GM04504 (cell line): ENCODE measurements at regions not wholly inside any gene's neighbourhood (a gene's known extent, or its start where the extent isn't known, plus 50 kb on each side); places are given as distances from the start of the nearest gene placed in this dataset.

Experiments
- DNase-seq: peaks from one replicate; pipeline ENCODE4 v3.0.0-alpha.2; 2012; ENCODE audit warnings: low read depth

DNA sequence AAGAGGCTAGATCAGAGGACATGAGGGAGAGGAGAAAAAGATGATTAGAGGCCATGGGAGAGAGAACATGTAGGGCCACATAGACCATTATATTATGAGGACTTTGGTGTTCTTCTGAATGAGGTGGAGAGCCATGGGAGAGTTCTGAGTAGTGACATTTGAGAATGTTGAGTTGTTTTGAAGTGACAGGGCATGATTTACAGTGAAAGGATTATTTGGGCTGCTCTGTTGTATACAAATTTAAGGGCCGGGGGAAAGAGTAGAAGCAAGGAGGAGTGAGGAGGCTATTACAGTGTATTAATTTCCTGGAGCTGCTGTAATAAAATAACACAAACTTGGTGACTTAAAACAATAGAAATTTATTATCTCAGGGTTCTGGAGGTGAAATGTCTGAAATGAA is 102.5 kb upstream of the RGS4 start:
- no peak for DNase-seq

DNA sequence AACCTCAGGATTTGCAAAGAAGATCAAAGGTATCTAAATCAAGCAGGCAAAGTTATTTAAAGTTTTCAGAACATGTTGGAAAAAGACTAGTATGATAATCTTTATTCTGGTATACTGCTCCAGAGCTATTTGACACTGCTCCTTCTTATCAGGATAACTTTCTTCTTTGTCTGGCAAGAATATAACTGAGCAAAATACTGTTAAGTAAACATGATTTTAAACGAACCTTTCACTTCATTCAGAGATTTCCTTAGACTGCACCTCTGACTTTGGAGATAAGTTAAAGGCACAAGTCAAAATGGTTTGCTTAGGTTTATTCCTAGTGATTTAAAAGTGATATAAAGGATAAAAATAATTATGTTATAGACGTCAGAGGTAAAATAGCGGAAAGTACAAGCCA is 103.9 kb upstream of the CCDC190 start:
- DNase-seq = no peak

DNA sequence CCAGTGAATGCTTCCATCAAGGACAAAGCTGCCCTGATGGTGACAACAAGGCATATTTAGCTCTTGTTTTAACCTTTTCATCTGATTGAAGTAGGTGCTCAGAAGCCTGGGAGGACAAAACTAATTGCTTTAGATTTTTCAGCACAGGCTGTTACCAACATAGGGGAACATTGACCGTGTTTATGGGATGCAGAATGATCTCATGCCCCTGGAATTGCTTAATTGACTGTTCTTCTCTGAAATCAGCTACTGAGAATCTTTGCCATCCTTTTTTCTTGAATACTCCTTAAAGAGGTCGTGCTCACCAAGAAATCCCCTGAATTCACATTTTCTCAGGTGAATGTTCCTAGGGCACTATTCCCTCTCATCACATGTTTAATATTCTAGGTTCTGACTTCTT is 95.9 kb upstream of the CCDC190 start:
- DNase-seq = no peak

DNA sequence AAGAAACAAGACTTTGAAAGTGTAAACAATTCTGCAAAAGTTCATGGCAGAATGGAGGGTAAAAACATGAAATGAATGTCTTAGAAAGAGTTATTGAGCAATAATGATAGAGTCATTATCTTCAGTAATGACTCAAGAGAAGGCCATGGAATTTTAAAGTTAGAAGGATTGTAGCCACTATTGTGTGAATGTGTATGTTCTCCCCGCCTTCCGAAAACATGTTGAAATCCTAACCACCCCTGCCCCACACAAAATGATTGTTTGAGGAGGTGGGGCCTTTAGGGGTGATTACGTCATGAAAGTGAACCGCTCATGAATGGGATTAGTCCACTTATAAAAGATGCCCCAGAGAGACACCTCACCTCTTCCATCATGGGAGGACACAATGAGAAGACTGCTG is 93.8 kb upstream of the CCDC190 start:
- no peak for DNase-seq

DNA sequence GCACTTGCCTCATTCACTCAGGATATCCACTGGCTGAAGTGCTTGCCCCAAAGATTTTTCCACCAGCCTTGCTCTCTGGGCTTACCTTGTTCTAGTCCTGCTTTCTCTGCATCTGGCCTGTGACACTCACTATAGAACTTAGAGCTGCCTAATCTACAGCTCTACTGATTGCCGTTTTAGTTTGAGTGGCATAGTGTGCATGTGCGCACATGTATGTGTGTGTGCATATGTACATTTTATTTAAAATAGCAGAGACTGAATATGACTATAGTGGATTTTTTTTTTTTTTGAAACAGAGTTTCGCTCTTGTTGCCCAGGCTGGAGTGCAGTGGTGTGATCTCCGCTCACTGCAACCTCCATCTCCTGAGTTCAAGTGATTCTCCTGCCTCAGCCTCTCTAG is 92.0 kb upstream of the CCDC190 start:
- DNase-seq = no peak

DNA sequence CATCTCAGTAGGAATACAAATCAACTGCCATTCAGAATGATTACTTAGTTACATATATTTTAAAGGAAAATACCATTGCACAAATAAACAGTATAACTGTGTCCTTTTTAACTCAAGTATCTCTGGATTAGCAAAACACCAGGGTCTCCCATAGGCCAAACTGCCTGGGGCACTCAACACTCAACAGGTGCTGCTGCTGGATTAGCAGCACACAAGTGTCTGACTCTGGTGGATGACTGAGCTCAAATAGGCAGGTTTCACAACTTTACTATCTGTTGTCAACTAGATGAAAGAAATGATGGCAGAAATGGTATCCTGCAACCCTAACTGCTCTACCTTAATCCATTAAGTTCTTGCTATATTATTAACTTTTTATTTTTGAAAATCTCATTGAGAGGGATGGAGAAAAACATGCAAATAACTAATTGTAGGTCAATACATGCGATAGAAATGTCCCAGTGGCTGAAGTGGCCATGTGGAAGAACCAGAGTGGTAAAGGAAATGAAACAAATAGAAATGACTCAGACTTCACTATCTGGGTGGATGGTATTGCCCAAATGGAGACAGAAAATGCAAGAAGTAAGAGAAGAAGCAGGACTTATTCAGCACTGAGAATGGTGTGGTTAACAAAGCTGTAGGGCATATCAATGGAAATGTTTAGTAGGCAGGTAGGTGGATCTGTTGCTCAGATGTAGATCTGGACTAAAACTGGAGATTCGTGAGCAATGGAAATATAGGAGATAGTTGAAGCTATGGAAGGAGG is 90.8 kb upstream of the CCDC190 start:
- no peak for DNase-seq

DNA sequence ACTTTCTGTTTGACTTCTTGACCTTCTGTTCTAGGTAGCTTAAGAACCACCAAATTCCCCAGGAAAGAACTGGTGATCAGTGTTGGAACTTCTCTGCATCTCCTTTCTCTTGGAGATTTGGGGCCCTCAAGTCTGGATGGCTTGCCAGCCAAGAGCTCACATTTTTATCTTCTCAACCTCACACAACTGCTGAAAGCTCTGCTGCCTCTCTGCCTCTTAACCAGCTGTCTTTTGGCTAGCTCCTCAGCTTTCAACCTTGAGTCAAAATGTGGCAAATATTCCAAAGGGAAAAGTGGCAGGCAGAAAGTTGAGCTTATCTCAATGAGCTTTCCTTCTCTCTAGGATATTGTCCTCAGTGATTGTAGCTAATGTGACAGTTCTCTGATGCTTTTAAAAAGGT is 89.2 kb upstream of the CCDC190 start:
- DNase-seq = no peak

DNA sequence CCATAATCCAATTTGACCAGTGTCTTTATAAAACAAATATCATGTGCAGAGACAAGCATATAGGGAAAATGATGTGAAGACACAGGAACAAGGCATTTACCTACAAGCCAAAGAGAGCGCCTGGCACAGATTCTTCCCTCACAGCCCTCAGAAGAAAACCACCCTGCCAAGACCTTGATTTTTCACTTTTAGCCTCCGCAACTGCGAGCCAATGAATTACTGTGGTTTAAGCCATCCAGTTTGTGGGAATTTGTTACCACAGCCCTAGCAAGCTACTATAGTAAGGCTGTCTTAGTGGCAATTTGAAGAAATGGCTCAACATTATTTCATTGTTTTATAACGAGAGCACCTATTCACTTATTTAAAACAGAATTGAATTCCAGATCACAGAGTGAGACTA is 85.7 kb upstream of the CCDC190 start:
- no peak for DNase-seq

DNA sequence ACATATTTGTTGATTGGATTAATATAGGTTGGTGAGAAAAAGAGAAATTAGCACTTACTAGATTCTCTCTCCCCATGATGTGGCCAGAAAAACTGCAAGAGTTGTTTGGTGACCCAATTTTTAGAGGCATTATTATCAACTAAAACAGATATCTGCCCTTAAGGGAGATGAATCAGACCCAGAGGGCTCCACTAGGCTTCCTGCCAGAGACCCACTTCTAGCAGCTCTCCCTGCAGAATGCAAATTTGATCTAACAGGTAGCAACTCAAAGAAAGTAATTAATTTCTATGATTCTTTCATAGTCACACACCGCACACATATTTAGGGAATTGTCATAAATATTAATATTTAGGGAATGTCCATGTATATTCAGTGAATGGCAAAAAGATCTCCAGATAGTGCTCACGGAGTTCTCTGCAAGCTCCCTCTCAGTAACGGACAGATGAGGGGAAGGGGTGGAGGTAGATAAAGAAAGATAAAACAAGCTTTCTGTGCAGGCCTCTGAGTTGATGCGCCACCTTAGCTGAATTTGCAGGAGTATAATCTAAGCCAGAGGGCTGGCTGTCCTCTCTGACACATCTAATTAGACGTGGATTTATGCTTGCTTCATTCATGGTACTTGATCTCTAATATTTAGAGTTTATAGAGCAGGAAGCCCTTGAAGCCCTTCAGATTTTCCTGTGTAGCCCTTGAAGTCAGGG is 84.1 kb upstream of the CCDC190 start:
- DNase-seq = no peak

DNA sequence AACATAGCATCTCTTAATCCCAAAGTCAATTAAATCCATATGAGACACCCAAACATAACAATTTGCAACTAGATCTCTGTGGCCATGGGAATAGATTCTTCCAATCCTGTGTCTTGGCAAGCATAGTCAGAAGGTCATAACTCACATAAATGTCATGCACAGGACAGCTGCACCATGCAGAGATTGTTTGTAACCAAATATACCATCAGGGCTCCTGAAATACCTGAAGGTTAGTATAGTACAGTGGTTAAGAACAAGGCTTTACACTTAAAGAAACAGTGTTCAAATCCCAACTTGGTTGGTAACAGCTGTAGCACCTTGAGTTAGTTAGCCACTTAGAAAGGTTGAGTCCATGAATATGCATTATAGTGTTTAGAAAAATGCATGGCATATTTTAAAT is 82.6 kb upstream of the CCDC190 start:
- DNase-seq = no peak

DNA sequence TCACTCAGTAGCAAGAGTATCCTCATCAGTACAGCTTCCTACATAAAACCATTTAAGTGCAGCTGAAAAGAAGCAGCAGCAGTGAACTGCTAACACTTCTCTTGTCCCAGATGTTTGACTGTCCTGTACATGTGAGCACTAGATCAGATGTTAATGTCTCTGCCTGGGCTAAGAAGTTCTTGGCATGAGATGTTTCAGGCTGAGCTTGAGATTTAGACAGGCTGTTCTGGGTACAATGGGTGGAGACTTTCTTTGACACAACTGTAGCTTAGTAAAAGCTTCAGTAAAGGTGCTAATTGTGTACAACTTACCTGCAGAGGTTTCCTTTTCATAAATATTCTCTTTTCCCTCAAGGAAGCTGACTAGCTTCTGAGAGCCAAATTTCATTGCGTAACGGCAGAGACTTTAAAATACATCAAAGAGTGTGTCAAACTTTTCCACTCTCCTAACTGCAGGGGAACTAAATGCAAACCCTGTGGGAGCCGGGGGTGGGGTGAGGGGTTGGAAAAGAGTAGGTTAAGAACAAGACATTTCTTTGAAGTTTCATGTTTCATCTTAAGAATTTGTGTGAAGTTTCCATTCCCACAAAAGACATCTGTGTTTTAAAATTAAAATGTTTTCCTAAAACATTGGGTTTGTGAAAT is 82.1 kb upstream of the CCDC190 start:
- no peak for DNase-seq

DNA sequence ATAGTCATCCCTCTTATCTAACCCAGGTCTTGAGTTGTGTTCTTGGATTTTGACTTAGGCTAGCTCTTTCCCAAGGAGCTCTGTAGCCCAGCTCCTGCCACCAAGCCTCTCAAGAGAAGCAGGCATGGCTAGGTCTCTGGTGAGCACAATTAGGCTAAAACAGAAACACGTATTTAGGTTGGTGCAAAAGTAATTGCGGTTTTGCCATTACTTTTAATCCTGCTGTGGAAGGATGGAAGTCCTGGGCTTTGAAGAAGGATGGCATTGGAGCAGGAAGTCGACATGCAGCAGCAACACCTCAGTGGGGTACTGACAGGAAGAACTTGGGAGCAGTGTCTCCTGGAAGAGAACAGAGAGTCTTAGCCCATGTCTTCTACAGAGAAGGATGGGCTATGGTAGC is 80.0 kb upstream of the CCDC190 start:
- no peak for DNase-seq

DNA sequence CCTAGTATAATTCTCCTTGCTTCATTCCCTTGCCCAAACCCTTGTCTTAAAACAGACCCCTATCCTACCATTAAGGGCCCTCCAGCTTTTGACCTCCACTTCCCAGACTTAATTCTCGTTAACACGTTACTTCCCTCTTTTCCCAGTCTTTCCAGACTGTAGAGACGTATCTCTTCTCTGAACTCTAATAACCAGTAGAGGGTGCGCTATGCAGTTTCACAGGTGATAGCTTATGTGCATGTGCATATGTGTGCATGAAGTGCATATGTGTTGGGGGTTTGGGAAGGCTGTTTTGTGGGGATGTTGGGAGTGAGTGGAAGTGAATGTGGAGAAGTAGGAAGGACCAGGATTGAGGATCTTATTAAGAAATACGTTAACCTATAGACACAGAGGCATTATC is 78.1 kb upstream of the CCDC190 start:
- DNase-seq = no peak

DNA sequence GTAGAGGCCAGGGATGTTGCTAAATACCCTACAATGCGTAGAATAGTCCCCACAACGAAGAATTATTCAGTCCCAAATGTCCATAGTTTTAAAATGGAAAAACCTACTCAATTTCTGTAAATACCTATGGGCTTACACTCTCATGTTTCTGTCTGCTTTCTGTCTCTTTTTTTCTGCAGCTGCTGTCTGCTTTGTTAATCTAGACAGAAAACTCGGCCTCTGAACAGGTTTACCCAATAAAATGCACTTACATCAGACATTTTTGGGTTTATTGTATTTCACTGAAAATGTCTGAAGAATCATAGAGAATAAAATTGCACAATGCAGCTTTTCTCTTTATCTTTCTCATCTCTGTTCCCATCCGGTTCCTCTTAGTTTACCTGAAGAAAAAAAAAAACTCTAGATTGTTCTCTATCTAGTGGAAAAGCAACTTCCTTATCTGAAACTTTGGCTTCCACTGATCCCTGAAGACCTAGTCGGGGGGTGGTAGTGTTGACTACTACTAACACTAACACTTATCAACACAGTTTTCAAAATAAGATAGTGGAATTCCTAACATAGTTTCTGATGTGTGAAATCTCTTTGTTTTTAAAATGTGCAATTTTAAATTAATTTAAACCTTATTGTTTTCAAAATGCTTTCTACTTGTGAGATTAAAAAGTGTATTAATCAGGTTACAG is 76.9 kb upstream of the CCDC190 start:
- no peak for DNase-seq

DNA sequence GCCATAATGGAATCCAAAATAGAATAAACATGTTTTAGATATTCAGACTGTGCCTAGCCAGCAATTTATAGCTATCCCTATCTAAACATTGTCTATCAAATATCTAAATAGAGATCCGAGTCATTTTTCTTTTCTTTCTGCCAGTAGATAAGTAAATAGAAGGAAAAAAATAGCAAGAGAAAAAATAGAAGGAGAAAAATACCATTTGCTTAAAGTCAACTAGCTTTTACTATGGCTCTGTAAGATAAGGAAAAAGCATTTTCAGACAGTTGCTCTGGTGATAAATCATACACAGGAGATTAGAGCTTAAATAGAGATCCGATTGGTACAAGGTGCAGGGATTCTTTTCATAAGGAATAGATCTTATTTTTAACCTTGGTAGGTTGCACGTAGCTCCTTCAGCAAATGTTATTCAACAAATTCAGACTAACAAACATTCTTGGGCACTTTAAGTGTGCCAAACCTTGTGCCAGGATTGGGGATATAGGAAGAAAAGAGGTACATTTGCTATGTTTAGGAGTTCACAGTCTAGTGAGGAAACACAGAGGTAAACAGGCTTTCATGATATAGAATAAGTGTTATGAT is 70.1 kb upstream of the CCDC190 start:
- no peak for DNase-seq

DNA sequence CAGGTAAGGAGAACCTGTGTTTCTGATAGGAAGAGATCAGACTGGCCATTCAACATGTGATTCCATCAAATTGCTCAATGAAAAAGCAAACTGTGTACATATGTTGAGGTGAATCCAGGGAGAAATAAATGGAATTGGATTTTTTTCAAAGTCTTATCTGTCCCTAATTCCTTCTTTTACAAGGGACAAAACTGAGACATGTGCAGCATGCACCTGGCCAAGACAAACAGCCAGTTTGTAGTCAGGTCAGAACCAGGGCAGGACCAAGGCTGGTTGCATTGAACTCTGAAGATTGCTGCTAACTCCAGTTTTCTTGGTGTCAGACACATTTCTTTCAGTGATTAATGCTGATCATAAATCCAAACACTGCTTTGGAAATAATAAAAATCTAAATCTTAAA is 69.6 kb upstream of the CCDC190 start:
- no peak for DNase-seq

DNA sequence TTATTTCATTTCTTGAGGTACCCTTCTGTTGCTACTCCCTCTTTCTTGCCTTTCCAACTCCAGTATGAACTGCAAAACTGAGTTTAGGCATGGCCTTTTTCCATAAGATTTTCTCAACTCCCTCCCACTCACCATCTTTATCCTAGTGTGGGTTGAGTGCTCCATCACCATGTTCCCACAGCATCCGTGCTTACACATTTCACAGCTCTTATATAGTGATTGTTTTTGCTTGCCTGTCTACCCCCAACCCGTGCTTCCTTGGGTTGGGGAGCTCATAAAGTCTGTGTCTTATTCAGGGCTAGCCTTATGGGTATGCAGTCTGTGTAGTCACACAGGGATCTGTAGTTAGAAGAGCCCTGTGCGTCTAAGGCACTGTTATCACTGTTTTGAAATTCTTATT is 68.2 kb upstream of the CCDC190 start:
- no peak for DNase-seq

DNA sequence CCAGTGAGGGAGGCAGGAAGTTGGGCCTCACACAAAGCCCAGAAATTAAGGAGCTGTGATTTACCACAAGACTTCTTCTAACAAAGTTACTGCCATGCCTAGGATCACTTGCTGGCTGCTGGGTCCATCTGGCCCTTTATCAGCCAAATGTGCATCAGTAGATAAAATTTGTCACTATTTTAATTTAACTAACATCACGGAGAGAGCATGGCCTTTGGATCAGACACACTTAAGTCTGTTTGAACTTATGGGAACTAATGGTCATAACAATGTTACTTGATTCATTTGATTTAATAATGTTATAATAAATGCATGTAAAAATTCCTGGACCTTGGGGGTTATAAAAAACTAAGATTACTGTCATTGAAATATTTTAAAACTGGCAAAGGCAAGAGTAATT is 67.2 kb upstream of the CCDC190 start:
- DNase-seq = no peak

DNA sequence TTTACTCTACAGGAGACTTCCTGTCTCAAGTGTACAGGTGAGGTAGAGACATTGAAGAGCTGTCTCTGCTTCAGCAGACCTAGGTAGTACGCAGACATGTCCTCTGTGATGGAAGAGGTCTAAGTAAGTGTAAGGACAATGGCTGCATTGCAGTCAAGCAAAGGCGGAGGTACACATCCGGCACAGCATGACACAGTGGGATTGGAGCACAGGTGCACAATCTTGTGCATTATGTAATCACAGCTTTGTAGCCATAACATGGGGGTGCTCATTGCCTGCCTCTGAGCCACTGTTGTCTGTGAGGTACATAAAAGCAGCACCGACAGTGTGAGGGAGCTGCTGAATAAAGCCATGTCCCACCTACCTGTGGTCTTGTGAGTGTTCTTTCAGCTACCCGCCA is 66.4 kb upstream of the CCDC190 start:
- DNase-seq = no peak

DNA sequence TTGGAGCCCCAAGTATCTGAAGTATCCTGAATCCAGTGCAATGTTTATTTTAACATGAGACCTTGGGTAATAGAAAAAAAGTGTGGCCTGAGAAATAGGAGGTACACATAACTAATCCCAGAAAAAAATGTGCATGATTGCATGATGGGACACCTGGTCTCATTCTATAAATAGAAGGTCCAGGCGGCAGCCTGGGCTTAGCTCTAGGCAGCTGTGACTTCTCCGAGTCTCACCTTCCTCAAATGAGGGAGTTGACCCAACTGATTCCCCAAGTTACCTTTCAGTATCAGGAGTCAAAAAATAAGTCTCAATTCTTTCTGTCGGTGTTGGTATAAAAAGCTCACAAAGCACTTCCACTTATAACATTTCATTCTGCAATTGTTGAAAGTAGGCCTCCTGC is 65.9 kb upstream of the CCDC190 start:
- no peak for DNase-seq

DNA sequence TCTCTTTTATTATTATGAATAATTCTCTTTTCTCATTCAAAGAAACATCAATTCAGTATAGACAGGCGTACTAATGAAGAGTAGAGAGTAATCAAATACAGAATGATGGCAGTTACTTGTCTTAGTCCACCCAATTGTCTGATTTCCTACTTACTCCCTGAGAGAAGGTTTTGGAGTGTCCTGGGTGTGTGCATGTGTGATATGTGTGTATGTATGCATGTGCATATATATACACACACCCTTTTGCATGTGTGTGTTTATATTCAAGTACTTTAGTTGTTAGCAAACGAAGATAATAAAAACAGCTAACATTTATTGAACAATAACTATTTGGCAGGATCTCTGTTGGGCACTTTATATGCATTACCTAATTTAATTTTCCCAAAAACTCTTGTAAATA is 63.2 kb upstream of the CCDC190 start:
- DNase-seq = no peak

DNA sequence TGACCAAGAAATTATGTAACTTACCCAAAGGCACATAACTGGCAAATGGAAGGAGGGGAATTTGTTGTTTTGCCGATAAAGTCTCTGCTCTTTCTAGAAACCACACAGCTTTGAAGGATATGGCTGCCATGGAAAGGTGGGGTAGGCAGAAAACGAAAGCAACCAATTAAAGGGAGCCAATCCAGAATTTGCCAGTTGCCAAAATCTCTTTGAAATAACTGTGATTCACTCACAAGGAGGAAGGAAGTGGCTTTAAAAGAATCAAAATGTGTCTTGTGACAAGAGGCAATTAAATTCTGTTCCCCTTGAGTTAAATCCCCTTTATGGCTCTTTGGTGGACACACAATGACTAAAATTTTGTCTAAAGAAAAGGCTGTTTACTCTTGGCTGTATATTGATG is 61.2 kb upstream of the CCDC190 start:
- no peak for DNase-seq

DNA sequence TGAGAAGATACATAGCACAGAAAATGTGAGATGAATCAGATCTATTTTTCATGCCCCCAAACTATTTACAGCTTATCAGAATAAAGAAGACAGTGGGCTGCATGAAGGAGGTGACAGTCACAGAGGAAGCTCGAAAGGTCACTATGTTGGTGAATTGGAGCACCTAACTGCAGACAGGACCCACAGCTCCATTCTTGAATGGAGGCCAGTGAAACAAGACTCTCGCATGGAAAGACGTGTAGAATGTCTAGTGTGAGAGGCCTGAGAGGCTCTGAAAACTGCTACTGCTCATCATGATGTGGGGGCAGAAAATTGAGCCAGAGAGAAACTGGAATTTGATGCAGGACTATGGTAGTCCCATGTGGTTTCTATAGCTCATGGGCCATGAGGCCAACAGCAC is 60.3 kb upstream of the CCDC190 start:
- DNase-seq = no peak
